HepG2 (cell line): ENCODE measurements at regions not wholly inside any gene's neighbourhood (a gene's known extent, or its start where the extent isn't known, plus 50 kb on each side); places are given as distances from the start of the nearest gene placed in this dataset.

Experiments used
- ATF7-NPFF ChIP-seq: sonication (generic); formaldehyde crosslinking; IDR thresholded peaks from 2 replicates; pipeline ENCODE4 v1.8.1; 2023; ENCODE audit warnings: mild to moderate bottlenecking, low read depth, missing genetic modification reagents, moderate library complexity
- ATRX ChIP-seq: sonication (generic); formaldehyde crosslinking; IDR thresholded peaks from 2 replicates; pipeline ENCODE4 v1.4.0; 2020; ENCODE audit warnings: missing genetic modification reagents, borderline replicate concordance
- BHLHE40 ChIP-seq: IDR thresholded peaks from 2 replicates; pipeline ENCODE4 v1.6.1; 2011; ENCODE audit warnings: low read length, improper control_type of control experiment
- ETV6 ChIP-seq: sonication (generic); formaldehyde crosslinking; conservative IDR thresholded peaks from 2 replicates; pipeline ENCODE4 v1.4.0; 2020; ENCODE audit warnings: missing genetic modification reagents
- GTF2F1 ChIP-seq: fragments of 150-350 bp; IDR thresholded peaks from 2 replicates; pipeline ENCODE4 v1.6.1; 2014; ENCODE audit warnings: low read length
- KLF13 ChIP-seq: sonication (generic); formaldehyde crosslinking; IDR thresholded peaks from 2 replicates; pipeline ENCODE4 v1.4.0; 2020; ENCODE audit warnings: mild to moderate bottlenecking, missing genetic modification reagents
- NFIC ChIP-seq: IDR thresholded peaks from 2 replicates; pipeline ENCODE4 v1.6.1; 2012; ENCODE audit warnings: mild to moderate bottlenecking, low read length, inconsistent platforms
- NR3C1 ChIP-seq: sonication (generic); formaldehyde crosslinking; IDR thresholded peaks from 2 replicates; pipeline ENCODE4 v1.4.0; 2020; ENCODE audit warnings: missing genetic modification reagents
- PCBP1 ChIP-seq: fragments of 200-400 bp; formaldehyde crosslinking; IDR thresholded peaks from 2 replicates; pipeline ENCODE4 v1.6.1; 2017; ENCODE audit warnings: mild to moderate bottlenecking, low read depth, low read length, borderline replicate concordance
- PHB2 ChIP-seq: fragments of 450-650 bp; IDR thresholded peaks from 2 replicates; pipeline ENCODE4 v1.6.1; 2018; ENCODE audit not compliant: partially characterized antibody
- RFXANK ChIP-seq: IDR thresholded peaks from 2 replicates; pipeline ENCODE4 v1.6.1; 2016
- SAFB2 ChIP-seq: sonication (generic); formaldehyde crosslinking; IDR thresholded peaks from 2 replicates; pipeline ENCODE4 v1.5.1; 2020; ENCODE audit warnings: missing genetic modification reagents, low read depth, mild to moderate bottlenecking, borderline replicate concordance
- SALL2 ChIP-seq: sonication (generic); formaldehyde crosslinking; IDR thresholded peaks from 2 replicates; pipeline ENCODE4 v1.8.1; 2023; ENCODE audit warnings: mild to moderate bottlenecking, missing genetic modification reagents, inconsistent platforms
- SIN3A ChIP-seq: IDR thresholded peaks from 2 replicates; pipeline ENCODE4 v1.6.1; 2011; ENCODE audit warnings: low read depth, mild to moderate bottlenecking, control low read depth, low read length, borderline replicate concordance
- SMYD3 ChIP-seq: sonication (generic); formaldehyde crosslinking; IDR thresholded peaks from 2 replicates; pipeline ENCODE4 v1.8.1; 2023; ENCODE audit warnings: mild to moderate bottlenecking, missing genetic modification reagents
- SP2 ChIP-seq: sonication (generic); formaldehyde crosslinking; IDR thresholded peaks from 2 replicates; pipeline ENCODE4 v1.5.1; 2020; ENCODE audit warnings: mild to moderate bottlenecking, missing genetic modification reagents
- ZFP1 ChIP-seq: IDR thresholded peaks from 2 replicates; pipeline ENCODE4 v1.6.1; 2016
- ZNF557 ChIP-seq: sonication (generic); formaldehyde crosslinking; IDR thresholded peaks from 2 replicates; pipeline ENCODE4 v1.4.0; 2020; ENCODE audit warnings: missing genetic modification reagents
- ZNF558 ChIP-seq: sonication (generic); formaldehyde crosslinking; IDR thresholded peaks from 2 replicates; pipeline ENCODE4 v1.9.0; 2022; ENCODE audit warnings: mild to moderate bottlenecking, missing genetic modification reagents, borderline replicate concordance
- ZNF713 ChIP-seq: sonication (generic); formaldehyde crosslinking; IDR thresholded peaks from 2 replicates; pipeline ENCODE4 v1.4.0; 2020; ENCODE audit warnings: mild to moderate bottlenecking, missing genetic modification reagents
- ZNF746 ChIP-seq: sonication (generic); formaldehyde crosslinking; IDR thresholded peaks from 2 replicates; pipeline ENCODE4 v1.8.0; 2022; ENCODE audit warnings: mild to moderate bottlenecking, missing genetic modification reagents
- ZNF773 ChIP-seq: sonication (generic); formaldehyde crosslinking; IDR thresholded peaks from 2 replicates; pipeline ENCODE4 v1.4.0; 2020; ENCODE audit warnings: missing genetic modification reagents, borderline replicate concordance
- TF ChIP-seq, protein P1 (sequence below): fragments of 450-650 bp; IDR thresholded peaks from 2 replicates; pipeline ENCODE4 v1.6.1; 2017
- TF ChIP-seq, protein P2 (sequence below): sonication (generic); formaldehyde crosslinking; IDR thresholded peaks from 2 replicates; pipeline ENCODE4 v1.8.0; 2022; ENCODE audit warnings: mild to moderate bottlenecking, missing genetic modification reagents
- TF ChIP-seq, protein P3 (sequence below): sonication (generic); formaldehyde crosslinking; IDR thresholded peaks from 2 replicates; pipeline ENCODE4 v1.4.0; 2020; ENCODE audit warnings: missing genetic modification reagents
- TF ChIP-seq, protein P4 (sequence below): sonication (generic); formaldehyde crosslinking; IDR thresholded peaks from 2 replicates; pipeline ENCODE4 v1.4.0; 2020; ENCODE audit warnings: missing genetic modification reagents, borderline replicate concordance
- TF ChIP-seq, protein P5 (sequence below): IDR thresholded peaks from 2 replicates; pipeline ENCODE4 v1.6.1; 2012; ENCODE audit warnings: inconsistent platforms

DNA sequence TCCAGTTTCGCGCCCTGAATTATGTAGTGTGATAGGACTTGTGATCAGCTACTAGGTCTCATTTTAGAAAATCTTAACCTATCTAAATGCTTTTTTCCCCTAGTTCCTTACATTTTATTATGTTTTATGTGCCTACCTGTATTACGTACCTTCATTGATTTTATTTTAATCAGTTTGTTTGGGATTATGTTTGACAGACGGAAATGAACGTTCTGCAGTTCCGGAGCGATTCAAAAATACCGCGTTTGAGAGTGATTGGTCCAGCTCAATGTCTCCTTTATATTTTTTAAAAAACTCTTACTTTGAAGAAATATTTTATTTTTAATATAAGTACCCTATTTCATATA is 114.3 kb upstream of the BTN3A2 start (continued):
- no peak for TF ChIP-seq SAFB2
- no peak for TF ChIP-seq BHLHE40
- TF ChIP-seq PCBP1 = no peak
- TF ChIP-seq ATF7-NPFF (CRISPR knock-in tag) = no peak
- TF ChIP-seq, protein P1, sequence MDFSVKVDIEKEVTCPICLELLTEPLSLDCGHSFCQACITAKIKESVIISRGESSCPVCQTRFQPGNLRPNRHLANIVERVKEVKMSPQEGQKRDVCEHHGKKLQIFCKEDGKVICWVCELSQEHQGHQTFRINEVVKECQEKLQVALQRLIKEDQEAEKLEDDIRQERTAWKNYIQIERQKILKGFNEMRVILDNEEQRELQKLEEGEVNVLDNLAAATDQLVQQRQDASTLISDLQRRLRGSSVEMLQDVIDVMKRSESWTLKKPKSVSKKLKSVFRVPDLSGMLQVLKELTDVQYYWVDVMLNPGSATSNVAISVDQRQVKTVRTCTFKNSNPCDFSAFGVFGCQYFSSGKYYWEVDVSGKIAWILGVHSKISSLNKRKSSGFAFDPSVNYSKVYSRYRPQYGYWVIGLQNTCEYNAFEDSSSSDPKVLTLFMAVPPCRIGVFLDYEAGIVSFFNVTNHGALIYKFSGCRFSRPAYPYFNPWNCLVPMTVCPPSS = no peak
- TF ChIP-seq, protein P2, sequence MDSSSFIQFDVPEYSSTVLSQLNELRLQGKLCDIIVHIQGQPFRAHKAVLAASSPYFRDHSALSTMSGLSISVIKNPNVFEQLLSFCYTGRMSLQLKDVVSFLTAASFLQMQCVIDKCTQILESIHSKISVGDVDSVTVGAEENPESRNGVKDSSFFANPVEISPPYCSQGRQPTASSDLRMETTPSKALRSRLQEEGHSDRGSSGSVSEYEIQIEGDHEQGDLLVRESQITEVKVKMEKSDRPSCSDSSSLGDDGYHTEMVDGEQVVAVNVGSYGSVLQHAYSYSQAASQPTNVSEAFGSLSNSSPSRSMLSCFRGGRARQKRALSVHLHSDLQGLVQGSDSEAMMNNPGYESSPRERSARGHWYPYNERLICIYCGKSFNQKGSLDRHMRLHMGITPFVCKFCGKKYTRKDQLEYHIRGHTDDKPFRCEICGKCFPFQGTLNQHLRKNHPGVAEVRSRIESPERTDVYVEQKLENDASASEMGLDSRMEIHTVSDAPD (CRISPR knock-in tag) = no peak
- TF ChIP-seq SMYD3 (CRISPR knock-in tag) = 0 out of 2 replicates have a peak, but pooled peaks have one; percentile 35
- TF ChIP-seq, protein P3, sequence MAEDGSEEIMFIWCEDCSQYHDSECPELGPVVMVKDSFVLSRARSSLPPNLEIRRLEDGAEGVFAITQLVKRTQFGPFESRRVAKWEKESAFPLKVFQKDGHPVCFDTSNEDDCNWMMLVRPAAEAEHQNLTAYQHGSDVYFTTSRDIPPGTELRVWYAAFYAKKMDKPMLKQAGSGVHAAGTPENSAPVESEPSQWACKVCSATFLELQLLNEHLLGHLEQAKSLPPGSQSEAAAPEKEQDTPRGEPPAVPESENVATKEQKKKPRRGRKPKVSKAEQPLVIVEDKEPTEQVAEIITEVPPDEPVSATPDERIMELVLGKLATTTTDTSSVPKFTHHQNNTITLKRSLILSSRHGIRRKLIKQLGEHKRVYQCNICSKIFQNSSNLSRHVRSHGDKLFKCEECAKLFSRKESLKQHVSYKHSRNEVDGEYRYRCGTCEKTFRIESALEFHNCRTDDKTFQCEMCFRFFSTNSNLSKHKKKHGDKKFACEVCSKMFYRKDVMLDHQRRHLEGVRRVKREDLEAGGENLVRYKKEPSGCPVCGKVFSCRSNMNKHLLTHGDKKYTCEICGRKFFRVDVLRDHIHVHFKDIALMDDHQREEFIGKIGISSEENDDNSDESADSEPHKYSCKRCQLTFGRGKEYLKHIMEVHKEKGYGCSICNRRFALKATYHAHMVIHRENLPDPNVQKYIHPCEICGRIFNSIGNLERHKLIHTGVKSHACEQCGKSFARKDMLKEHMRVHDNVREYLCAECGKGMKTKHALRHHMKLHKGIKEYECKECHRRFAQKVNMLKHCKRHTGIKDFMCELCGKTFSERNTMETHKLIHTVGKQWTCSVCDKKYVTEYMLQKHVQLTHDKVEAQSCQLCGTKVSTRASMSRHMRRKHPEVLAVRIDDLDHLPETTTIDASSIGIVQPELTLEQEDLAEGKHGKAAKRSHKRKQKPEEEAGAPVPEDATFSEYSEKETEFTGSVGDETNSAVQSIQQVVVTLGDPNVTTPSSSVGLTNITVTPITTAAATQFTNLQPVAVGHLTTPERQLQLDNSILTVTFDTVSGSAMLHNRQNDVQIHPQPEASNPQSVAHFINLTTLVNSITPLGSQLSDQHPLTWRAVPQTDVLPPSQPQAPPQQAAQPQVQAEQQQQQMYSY (CRISPR knock-in tag) = no peak
- no peak for TF ChIP-seq SALL2 (CRISPR knock-in tag)
- TF ChIP-seq, protein P4, sequence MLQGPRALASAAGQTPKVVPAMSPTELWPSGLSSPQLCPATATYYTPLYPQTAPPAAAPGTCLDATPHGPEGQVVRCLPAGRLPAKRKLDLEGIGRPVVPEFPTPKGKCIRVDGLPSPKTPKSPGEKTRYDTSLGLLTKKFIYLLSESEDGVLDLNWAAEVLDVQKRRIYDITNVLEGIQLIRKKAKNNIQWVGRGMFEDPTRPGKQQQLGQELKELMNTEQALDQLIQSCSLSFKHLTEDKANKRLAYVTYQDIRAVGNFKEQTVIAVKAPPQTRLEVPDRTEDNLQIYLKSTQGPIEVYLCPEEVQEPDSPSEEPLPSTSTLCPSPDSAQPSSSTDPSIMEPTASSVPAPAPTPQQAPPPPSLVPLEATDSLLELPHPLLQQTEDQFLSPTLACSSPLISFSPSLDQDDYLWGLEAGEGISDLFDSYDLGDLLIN (CRISPR knock-in tag) = no peak
- no peak for TF ChIP-seq ZFP1
- TF ChIP-seq GTF2F1 = 0 out of 2 replicates have a peak, but pooled peaks have one; percentile 22
- no peak for TF ChIP-seq PHB2
- TF ChIP-seq NFIC = 0 out of 2 replicates have a peak, but pooled peaks have one; percentile 20
- no peak for TF ChIP-seq ZNF558 (CRISPR knock-in tag)
- no peak for TF ChIP-seq NR3C1 (CRISPR knock-in tag)
- no peak for TF ChIP-seq SP2 (CRISPR knock-in tag)
- TF ChIP-seq, protein P5, sequence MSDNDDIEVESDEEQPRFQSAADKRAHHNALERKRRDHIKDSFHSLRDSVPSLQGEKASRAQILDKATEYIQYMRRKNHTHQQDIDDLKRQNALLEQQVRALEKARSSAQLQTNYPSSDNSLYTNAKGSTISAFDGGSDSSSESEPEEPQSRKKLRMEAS = no peak
- no peak for TF ChIP-seq ZNF746 (CRISPR knock-in tag)
- no peak for TF ChIP-seq ZNF713 (CRISPR knock-in tag)
- TF ChIP-seq ZNF773 = no peak
- TF ChIP-seq ZNF557 (CRISPR knock-in tag) = no peak
- TF ChIP-seq KLF13 (CRISPR knock-in tag) = no peak
- no peak for TF ChIP-seq ETV6 (CRISPR knock-in tag)
- TF ChIP-seq SIN3A = peak; percentile 82
- no peak for TF ChIP-seq ATRX
- TF ChIP-seq RFXANK (CRISPR knock-in tag) = no peak
